ENCODE measurements at regions not wholly inside any gene's neighbourhood (a gene's known extent, or its start where the extent isn't known, plus 50 kb on each side); places are given as distances from the start of the nearest gene placed in this dataset.

GRCh38 chr18:76771192-76771799 lies 51.1 kb upstream of the ZNF236 start:
- no peak overlapping the region for H3K27ac Mint-ChIP-seq

DNA sequence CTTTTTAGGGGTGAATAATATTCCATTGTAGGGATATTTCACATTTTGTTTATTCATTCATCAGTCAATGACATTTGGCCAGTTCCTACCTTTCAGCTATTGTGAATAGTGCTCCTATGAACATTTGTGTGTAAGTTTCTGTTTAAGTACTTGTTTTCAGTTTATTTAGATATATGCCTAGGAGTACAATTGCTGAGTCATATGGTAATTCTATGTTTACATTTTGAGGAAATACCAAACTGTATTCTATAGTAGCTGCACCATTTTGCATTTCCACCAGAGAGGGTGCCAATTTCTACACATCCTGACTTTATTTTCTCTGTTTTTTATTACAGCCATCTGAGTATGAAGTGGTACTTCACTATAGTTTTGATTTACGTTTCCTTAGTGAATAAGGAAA lies 54.4 kb upstream of the ZNF236 start:
- H3K9me3 Mint-ChIP-seq = peaks cover 6% of the 10 kb centered on the region
- H3K4me1 Mint-ChIP-seq = peaks cover 9% of the 10 kb centered on the region
- peaks cover 2% of the 10 kb centered on the region for H3K27me3 Mint-ChIP-seq
- no peak overlapping the region for H3K27ac Mint-ChIP-seq
- H3K36me3 Mint-ChIP-seq = peaks cover 8% of the 10 kb centered on the region
- no peak overlapping the region for H3K4me3 Mint-ChIP-seq

More at GRCh38 chr18:76771192-76771799, 51.1 kb upstream of the ZNF236 start:
- Mint-ChIP-seq H3K4me1 (no peaks in the 10 kb centered on the region), H3K4me3 (no peak overlapping the region), H3K9me3 (peaks cover 6% of the 10 kb centered on the region), H3K27me3 (peaks cover 2% of the 10 kb centered on the region), H3K36me3 (peaks cover 8% of the 10 kb centered on the region)

DNA sequence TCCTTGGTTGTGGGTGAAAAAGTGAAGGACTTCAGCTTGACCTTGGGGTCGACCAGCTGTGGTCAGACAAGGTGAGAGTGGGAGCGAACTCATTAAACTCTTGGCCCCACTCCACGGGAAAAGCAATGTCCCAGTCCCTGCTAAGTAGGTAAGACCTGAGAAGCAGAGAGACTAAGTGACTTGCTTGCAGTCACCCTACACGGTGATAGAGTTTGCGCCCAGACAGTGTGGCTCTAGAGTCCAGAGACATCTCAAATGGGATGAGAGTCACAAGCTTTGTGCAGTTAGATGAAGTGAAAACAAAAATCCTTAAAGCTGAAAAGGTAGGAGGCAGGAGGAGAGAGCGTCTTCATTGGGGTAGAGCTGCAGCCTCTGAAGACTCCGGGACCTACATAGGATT lies 55.9 kb upstream of the ZNF236 start:
- Mint-ChIP-seq H3K27ac (no peak overlapping the region), H3K36me3 (peaks cover 8% of the 10 kb centered on the region), H3K4me1 (peaks cover 23% of the 10 kb centered on the region), H3K9me3 (peaks cover 6% of the 10 kb centered on the region), H3K4me3 (no peak overlapping the region), H3K27me3 (no peaks in the 10 kb centered on the region)

DNA sequence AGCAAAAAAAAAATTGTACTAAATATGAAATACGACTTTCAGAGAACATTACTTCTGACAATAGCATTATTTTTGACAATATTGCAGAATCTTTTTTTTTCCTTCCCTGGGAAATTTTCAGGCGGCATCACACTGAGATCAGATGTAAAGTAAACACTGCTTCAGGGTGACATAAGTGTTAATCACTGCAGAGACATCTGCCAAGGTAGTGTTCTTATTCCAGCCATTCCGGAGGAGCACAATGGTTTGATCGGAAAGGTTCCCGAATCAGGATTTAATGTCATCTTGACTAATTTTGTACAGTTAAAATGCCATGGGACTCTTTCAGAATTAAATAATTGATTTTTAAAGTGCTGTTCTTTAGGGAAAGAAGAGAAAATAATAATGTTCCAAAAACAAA lies 56.7 kb upstream of the ZNF236 start:
- Mint-ChIP-seq H3K27ac (no peak overlapping the region), H3K9me3 (peaks cover 6% of the 10 kb centered on the region), H3K27me3 (no peaks in the 10 kb centered on the region), H3K4me3 (no peak overlapping the region), H3K36me3 (peaks cover 8% of the 10 kb centered on the region), H3K4me1 (peaks cover 24% of the 10 kb centered on the region)

- peaks cover 6% of the 10 kb centered on the region for H3K9me3 Mint-ChIP-seq
- peaks cover 24% of the 10 kb centered on the region for H3K4me1 Mint-ChIP-seq
- H3K27ac Mint-ChIP-seq = no peak overlapping the region
- H3K27me3 Mint-ChIP-seq = no peaks in the 10 kb centered on the region
- H3K4me3 Mint-ChIP-seq = no peak overlapping the region
- H3K36me3 Mint-ChIP-seq = peaks cover 5% of the 10 kb centered on the region
These were observed 58.0 kb upstream of the ZNF236 start for GRCh38 chr18:76764291-76764901.

DNA sequence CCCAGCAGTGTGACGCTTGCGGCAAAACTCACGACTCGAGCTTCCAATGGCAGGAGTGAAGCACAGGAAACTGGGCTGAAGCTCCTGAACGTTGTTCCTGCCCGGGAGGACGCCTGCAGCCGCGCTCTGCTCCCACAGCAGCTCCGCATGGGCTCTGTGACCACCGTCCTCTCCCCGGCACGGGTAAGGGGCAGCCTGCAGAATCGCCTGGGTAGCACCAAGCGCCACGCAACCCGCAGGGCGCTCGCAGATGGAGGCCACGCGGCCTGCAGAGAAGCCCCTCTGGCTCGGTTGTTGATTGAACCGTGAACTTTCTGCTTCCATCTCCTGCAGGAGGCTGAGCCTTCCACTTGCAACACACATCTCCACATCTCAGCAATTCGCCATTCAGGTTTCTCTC lies 63.3 kb upstream of the ZNF236 start:
- no peaks in the 10 kb centered on the region for H3K36me3 Mint-ChIP-seq
- H3K4me3 Mint-ChIP-seq = no peak overlapping the region
- no peaks in the 10 kb centered on the region for H3K27me3 Mint-ChIP-seq
- peaks cover 15% of the 10 kb centered on the region for H3K4me1 Mint-ChIP-seq
- H3K27ac Mint-ChIP-seq = no peak overlapping the region
- no peaks in the 10 kb centered on the region for H3K9me3 Mint-ChIP-seq

DNA sequence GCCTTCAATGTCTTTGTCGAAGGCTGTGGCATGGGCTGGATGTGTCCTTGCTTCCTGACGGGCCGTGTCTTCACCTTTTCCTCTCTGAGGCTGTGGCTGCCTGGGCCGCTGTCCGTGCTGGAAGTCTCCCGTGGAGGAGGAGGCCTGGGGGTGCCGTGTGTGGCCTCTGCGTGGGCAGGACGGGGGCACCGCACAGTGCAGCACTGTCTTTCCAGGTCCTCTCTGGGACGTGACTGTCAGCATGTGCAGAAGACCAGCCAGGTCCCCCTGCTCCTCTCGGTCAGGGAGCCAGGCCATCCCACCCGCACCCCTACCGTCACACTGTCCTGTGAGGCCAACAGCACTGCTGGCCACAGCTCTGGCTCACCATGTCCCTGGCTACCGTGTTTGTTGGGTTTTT lies 64.4 kb upstream of the ZNF236 start:
- H3K27ac Mint-ChIP-seq = no peak overlapping the region
- no peaks in the 10 kb centered on the region for H3K9me3 Mint-ChIP-seq
- no peaks in the 10 kb centered on the region for H3K36me3 Mint-ChIP-seq
- H3K4me1 Mint-ChIP-seq = peaks cover 15% of the 10 kb centered on the region
- H3K4me3 Mint-ChIP-seq = no peak overlapping the region
- no peaks in the 10 kb centered on the region for H3K27me3 Mint-ChIP-seq

GRCh38 chr18:76757335-76757734 lies 65.0 kb upstream of the ZNF236 start:
- Mint-ChIP-seq H3K9me3 (peaks cover 1% of the 10 kb centered on the region), H3K27ac (no peak overlapping the region), H3K27me3 (no peaks in the 10 kb centered on the region), H3K4me3 (no peak overlapping the region), H3K4me1 (peaks cover 10% of the 10 kb centered on the region), H3K36me3 (no peaks in the 10 kb centered on the region)

DNA sequence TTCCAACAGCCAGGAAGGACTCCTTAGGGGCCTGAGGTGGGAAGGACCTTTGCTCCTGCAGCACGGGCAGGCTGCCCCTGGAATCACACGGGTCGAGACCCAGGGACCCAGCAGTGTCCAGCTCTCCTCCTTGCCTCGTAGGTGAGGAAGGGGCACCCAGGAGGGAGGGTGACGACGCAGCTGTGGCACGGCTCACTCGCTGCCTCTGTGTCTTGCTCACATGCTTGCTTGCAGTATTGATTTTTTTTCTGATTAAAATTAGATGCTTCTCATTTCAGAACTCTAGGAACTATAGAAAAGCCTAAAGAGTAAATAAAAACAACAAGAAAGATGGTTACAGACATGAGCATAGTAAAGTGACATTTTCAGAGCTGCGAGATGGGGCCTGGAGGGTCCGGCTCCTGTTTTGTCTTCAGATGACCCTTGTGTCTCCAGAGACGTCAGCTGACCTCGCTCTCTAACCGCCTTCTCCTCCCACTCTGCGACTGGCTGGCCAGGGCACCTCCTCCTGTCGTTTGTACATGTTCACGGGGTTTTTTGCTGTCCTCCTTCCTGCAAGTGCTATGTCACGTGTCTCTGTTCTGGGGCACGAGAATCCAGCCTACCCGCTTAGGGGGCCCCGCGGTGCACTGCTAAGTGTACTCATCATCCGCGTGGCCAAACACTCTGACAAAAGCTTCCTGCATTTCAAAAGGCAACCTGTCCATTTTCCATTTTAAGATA lies 65.7 kb upstream of the ZNF236 start:
- no peaks in the 10 kb centered on the region for H3K27me3 Mint-ChIP-seq
- no peak overlapping the region for H3K4me3 Mint-ChIP-seq
- H3K27ac Mint-ChIP-seq = no peak overlapping the region
- H3K9me3 Mint-ChIP-seq = peaks cover 5% of the 10 kb centered on the region
- H3K36me3 Mint-ChIP-seq = no peaks in the 10 kb centered on the region
- peaks cover 3% of the 10 kb centered on the region for H3K4me1 Mint-ChIP-seq

DNA sequence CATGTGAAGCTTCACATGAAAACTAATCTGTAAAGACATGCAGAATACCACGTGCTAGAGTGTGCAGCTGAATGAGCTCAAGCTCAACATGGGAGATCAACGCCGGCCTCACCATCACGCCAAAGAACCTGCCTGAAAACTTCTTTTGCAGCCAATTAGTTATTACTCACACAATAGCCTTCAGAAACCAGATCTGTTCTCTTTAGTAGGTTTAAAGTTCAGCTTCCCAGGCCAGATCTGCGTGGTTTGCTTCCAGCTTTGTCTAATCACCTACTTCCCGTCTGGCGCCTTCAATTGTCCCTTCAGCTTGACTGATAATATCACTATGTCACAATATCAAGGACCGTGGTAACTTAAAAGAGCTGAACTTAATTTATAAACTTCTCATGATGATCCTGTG lies 68.0 kb upstream of the ZNF236 start:
- H3K4me3 Mint-ChIP-seq = no peak overlapping the region
- H3K4me1 Mint-ChIP-seq = no peaks in the 10 kb centered on the region
- H3K27me3 Mint-ChIP-seq = no peaks in the 10 kb centered on the region
- no peak overlapping the region for H3K27ac Mint-ChIP-seq
- no peaks in the 10 kb centered on the region for H3K36me3 Mint-ChIP-seq
- H3K9me3 Mint-ChIP-seq = peaks cover 6% of the 10 kb centered on the region

- Mint-ChIP-seq H3K4me3 (no peak overlapping the region), H3K9me3 (peaks cover 11% of the 10 kb centered on the region), H3K4me1 (no peaks in the 10 kb centered on the region), H3K27ac (no peak overlapping the region), H3K36me3 (peaks cover 2% of the 10 kb centered on the region), H3K27me3 (no peaks in the 10 kb centered on the region)
These were observed 70.0 kb upstream of the ZNF236 start for GRCh38 chr18:76752400-76752799.

DNA sequence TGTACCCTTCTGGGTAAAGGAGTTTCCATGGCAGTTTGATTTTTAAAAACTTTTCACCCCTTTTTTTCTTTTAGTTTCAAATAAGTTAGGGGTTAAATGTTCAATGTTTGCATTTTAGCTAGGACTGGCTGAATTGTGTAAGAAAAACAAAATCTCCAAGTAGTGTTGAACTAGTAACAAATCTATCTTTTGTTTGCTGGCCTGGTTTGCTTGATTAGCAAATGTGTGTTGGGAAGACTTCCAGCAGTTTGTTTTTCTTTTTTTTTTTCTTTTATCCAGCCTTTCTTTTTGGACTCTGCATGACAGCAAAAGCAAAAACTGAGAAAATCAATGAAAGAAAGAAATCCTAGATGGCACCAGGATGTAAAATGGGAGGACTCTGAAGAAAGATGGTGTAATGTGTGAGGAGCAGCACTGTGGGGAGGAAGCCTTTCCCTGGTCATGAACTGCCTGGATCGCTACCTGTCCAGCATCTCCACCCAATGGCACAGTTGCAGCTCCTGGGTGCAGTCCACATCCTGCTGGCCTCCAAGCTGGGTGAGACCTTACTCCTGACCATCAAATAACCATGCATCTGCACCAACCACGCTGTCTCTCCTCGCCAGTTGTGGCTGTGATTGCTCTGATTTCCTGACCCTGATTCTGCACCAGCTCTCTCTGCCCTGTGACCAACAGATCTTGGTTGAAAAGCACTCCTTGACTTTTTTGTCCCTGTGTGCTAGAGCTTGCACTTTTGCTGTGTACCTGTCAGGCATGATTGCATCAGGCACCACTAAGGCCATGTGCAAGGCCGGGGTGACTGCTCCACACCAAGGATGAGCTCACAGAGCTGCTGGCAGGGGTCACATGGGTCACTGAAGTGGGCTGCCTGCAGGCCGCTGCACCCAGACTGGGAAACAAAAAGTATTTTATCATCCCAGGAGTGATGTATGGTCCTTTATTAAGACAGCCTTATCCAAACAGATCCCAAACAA lies 71.2 kb upstream of the ZNF236 start:
- peaks cover 2% of the 10 kb centered on the region for H3K36me3 Mint-ChIP-seq
- no peak overlapping the region for H3K27ac Mint-ChIP-seq
- H3K9me3 Mint-ChIP-seq = peaks cover 11% of the 10 kb centered on the region
- no peaks in the 10 kb centered on the region for H3K4me1 Mint-ChIP-seq
- H3K4me3 Mint-ChIP-seq = no peak overlapping the region
- H3K27me3 Mint-ChIP-seq = no peaks in the 10 kb centered on the region

GRCh38 chr18:76750269-76750668 lies 72.1 kb upstream of the ZNF236 start:
- H3K27me3 Mint-ChIP-seq = no peaks in the 10 kb centered on the region
- H3K4me1 Mint-ChIP-seq = no peaks in the 10 kb centered on the region
- peaks cover 11% of the 10 kb centered on the region for H3K9me3 Mint-ChIP-seq
- no peak overlapping the region for H3K4me3 Mint-ChIP-seq
- no peak overlapping the region for H3K27ac Mint-ChIP-seq
- H3K36me3 Mint-ChIP-seq = peaks cover 2% of the 10 kb centered on the region

- Mint-ChIP-seq H3K4me1 (no peaks in the 10 kb centered on the region), H3K9me3 (peaks cover 11% of the 10 kb centered on the region), H3K4me3 (no peak overlapping the region), H3K36me3 (peaks cover 2% of the 10 kb centered on the region), H3K27ac (no peak overlapping the region), H3K27me3 (no peaks in the 10 kb centered on the region)
These were observed 74.7 kb upstream of the ZNF236 start for GRCh38 chr18:76747676-76748075.

DNA sequence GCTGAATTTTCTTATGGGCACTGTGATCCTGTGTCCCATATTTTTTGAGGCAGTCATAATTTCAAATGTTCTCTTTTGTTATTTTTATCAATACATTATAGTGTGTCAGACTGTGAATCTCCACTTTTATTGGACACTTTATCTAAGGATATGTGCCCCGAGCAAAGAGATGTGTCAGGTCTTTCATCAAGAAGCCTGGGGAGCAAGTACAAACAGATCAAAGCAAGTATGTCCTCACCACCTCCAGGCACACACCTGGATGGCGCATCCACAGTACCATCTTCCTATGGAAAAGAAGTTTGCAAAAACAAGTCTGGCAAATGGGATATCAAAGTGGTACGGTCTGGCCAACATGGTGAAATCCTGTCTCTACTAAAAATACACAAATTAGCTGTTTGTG lies 81.0 kb upstream of the ZNF236 start:
- Mint-ChIP-seq H3K27ac (no peak overlapping the region), H3K4me1 (peaks cover 11% of the 10 kb centered on the region), H3K4me3 (no peak overlapping the region), H3K36me3 (no peaks in the 10 kb centered on the region), H3K9me3 (no peaks in the 10 kb centered on the region), H3K27me3 (no peaks in the 10 kb centered on the region)

Measured in activated naive CD4-positive, alpha-beta T cell treated with anti-CD3 and anti-CD28 coated beads, Interleukin-2, amount 50 U/mL, for 24 hours (primary cell).